ENCODE measurements at regions not wholly inside any gene's neighbourhood (a gene's known extent, or its start where the extent isn't known, plus 50 kb on each side); places are given as distances from the start of the nearest gene placed in this dataset.
"Not testable (repeated sequence)": the region's sequence is repeated elsewhere in the genome, so short reads cannot be mapped to it uniquely, and the experiment has no call there.

DNA sequence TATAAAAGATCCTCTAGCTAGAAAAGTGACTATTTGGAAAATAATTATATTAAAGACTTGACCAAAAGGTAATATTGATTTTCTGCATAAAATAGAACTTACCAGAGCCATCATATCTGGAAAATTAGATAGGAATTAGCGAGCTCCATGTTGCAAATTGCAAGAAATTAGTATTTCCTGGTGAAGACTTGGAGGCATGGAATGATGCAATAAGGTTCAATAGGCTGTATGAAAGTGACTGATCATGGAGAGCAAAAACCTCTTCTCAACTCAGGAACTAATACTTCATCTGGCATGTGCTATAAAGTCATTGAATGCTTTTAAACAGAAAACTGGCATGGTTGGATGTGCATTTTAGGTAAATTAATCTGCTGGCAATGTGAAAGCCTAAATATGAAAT lies 66.3 kb upstream of the UFM1 start:
- DNase-seq: no peak

DNA sequence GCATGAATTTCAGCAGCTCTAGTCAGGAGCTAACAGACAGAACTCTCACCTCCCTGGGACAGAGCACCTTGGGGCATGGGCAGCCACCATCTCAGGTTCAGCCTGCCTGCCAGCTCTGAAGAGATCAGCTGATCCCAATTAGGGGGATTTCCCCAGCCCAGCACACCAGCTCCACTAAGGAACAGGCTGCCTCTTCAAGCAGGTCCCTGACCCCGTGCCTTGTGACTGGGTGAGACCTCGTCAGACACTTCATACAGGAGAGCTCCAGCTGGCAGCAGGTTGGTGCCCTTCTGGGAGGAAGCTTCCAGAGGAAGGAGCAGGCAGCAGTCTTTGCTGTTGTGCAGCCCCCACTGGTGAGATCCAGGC lies 84.5 kb upstream of the UFM1 start:
- no peak for DNase-seq

DNA sequence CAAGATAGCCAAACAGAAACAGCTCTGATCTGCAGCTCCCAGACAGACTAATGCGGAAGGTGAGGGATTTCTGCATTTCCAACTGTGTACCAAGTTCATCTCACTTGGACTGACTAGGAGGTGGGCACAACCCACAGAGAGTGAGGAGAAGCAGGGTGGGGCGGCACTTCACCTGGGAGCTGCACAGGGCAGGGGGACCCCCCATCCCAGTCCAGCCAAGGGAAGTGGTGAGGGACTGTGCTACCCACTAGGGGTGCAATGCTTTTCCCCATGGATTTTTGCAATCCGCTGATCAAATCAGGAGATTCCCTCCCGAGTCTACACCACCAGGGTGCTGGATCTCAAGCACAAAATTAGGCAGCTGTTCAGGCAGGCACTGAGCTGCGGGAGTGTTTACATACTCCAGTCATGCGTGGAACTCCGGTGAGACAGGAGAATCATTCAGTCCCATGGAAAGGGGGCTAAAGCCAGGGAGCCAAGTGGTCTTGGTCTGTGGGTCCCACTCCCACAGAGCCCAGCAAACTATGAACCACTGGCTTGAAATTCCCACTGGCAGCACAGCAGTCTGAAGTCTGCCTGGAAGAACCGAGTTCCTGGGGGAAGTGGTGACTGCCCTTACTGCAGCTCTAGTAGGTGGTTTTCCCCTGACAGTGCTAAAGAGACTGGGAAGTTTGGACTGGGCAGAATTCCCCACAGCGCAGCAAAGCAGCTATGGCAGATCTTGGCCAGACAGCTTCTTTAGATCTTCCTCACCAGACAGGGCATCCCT lies 85.1 kb upstream of the UFM1 start:
- no peak for DNase-seq

DNA sequence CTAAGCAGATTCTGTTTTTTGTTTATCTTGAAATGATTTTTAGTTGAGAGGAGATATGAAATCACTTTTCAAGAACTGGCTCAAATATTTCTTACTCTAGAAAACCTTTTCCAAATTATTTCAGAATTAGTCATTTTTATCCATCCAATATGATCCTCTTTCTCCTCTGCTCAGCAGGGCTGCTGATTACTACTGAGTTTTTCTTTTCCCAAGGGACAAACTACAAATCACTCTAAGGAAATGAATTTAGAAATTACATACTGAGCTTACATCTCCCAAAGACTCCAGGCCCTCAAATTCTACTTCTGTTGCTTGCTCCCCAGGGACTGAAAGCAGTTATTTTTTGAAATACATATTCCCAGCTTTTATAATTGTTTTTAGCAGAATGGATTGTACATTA lies 87.4 kb upstream of the UFM1 start:
- no peak for DNase-seq

DNA sequence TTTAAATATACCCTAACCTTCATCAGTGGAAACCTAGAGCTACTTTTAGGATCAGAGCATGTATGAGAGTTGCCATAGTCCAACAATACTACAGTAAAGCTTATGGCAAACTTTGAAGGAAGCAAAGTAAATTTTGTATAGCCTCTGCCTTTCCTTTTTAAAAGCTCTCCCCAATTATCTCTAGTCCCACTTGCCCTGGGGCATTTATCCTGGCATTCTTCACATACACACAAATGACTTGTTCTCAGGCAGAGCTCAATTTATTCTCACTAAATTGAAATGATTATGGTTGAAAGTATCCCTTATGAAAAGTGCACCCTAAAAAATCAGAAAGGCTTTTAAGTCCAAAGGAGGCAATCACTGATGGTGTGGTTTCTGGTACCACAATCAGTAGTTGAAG lies 94.1 kb upstream of the UFM1 start:
- no peak for DNase-seq

DNA sequence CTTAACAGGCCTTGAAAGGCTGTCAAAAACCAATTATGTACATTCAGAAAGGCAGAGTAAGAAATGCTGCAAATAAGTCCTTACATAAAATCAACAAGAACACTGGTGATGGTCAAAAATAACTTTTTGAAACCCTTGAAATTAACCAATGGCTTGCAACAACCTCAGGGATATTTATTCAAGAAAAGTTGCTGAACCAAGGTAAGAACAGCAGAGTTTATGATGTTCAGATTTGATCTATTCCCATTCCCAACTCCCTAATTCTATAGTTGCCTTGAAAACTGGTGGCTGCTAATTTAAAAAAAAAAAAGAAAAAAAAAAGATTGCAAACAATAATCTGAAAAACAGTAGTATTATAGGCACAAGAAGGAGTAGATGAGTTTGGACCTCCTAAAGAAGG lies 109.8 kb upstream of the UFM1 start:
- DNase-seq: no peak

DNA sequence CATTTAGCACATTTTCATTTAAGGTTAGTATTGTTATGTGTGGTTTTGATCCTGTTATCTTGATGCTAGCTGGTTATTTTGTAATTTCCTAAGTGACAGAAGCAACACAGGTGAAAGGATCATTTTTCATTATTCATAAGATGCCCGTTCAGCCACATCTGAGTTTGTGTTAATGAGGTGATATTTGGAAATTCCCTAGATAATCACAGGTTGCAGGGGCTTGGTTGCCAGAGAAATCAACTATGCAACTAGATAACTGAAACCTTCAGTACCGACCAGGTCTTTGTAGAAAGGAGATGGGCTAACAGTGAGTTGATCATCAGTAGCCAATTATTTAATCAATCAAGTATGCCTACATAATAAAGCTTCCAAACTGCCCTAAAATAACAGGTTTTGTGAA lies 121.3 kb upstream of the UFM1 start:
- DNase-seq: no peak

DNA sequence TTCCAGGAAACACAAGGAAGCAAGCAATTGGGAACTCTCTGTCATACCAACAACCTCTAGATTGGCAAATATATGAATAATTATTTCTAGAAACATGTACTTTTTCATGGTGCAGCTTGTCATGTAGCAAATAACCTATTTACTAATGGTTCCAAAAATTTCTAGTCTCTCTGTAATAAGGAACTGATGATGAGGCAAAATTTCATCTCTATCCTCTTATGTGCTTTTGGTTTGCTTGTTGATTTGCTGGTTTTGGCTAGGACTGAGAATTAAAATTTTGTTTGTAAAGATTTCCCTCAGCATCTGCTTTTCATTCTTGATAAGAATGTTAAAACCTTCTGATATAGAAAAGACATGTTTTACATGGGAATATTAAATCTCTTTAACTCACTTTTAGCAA lies 123.2 kb upstream of the UFM1 start:
- no peak for DNase-seq

DNA sequence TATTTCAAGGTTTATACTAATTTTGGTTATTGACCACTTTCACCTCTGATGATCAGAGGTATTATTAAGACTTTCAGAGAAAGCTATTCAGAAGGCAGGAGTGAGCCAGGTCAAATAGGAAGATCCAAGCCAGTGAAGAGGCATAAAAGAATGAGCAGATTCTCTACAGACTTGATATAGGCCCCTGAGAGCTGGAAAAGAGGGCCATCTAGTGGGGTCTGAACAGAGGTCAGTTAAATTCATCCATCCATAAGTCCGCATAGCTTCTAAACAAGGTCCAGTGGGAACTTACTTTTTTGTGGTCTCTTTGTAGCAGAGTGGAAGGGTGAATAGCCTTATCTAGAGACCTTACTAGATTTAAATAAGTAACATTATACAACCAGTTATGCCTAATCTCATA lies 126.6 kb upstream of the UFM1 start:
- no peak for DNase-seq

DNA sequence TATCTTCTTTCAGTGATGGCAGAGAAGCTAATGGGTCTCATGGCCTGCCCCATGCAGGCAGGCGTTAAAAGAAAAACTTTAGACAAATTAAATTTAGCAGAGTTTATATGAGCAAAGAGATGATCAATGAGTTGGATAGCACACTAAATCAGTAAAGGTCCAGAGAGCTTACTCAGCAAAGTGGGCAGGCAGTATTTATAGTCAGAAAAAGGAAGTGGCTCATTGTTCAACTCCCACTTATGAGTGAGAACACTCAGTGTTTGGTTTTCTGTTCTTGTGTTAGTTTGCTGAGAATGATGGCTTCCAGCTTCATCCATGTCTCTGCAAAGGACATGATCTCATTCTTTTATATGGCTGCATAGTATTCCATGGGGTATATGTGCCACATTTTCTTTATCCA lies 128.5 kb upstream of the UFM1 start:
- not testable (repeated sequence) for DNase-seq

DNA sequence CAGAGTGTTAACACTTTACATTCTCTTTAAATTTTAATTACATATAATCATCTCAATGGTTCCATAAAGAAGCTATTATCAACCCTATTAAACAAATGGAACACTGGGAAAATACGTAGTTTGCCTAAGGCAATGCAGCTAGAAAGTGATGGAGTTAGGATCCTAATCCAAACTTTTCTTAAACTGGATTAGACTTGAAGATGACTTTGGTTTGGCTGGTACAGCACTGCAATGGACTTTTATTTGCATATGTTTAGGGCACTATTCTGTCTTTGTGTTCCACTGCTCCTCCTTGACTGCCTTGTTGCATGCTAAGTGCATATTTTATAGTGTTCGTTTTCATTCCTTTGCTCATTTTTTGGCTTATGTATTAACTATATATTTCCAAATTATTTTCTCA lies 133.5 kb upstream of the UFM1 start:
- DNase-seq: no peak

DNA sequence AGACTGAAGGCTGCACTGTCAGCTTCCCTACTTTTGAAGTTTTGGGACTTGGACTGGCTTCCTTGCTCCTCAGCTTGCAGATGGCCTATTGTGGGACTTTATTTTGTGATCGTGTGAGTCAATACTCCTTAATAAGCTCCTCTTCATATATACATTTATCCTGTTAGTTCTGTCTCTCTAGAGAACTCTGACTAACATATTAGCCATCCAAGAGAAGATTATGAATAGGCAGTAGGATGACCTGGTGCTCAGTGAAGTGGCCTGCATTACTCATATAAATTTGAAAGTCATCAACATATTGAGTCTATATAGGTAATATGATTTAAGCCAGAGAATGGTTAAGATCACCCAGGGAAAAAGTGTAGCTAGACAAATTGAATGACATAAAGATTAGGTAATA lies 136.3 kb upstream of the UFM1 start:
- no peak for DNase-seq

DNA sequence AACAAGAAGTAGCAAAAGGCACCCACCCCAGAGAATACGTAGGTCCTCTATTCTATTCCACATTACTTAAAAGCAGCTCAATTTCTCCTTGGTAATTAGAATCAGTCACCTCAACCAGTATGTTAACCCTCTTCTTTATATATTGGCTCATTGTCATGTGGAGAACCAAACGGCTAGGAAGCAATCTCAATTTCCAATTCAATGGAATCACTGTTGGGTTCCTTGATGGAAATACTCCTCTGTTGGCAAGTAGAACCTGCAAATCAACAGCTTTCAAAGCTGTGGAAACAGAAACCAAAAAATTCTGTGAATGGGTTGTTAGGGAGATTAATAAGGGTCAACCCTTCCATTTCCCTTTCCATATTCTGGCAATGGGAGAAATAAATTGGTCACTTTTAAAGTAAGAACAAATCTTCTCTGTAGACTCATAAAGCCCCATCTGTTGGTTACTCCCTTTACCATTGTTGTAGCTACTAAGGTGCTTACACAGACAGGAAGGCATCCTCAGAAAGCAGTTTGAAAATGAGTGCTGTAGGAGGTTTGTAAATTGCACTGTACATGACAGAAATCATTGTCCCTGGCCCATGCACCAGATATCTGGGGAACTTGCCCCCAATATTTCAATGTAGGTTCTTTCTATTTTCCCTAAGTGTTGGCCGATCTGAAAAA lies 138.6 kb upstream of the UFM1 start:
- no peak for DNase-seq

DNA sequence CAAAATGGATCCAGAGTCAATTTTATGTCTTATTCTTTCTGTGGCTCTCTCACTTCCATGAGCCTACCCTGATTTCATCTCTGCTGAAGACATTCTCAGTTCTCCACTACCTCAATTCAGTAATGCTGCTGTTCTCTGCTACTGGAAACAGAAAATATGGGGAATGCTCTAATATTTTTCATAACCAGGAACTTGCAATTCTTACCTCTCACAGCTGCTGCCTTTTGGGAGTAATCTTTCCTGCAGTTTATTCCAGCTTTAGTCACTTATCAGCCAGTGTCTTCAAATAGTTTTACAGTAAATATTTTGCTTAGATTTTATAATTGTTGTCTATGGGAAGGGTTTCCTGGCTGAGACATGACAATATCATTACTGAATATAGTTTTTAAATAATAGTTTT lies 145.1 kb upstream of the UFM1 start:
- DNase-seq: no peak

DNA sequence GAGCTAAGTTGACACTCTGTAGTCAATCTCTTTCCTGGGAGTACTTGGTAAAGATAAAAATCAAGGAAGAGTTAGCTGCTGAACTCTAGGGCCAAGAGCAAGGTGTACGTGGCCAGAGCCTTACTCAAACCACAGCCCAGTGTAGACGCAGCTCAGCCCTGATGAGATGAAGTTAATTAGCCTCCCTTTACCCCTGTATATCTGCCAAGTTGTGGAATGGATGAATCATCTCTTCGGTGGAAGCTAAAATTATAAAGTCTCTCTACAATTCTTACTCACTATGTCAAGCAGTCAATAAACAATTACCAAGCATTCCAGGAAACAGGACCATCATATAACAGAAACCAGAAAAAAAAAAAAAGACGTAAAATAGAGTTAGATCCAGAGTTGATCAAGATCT lies 146.9 kb upstream of the UFM1 start:
- no peak for DNase-seq

DNA sequence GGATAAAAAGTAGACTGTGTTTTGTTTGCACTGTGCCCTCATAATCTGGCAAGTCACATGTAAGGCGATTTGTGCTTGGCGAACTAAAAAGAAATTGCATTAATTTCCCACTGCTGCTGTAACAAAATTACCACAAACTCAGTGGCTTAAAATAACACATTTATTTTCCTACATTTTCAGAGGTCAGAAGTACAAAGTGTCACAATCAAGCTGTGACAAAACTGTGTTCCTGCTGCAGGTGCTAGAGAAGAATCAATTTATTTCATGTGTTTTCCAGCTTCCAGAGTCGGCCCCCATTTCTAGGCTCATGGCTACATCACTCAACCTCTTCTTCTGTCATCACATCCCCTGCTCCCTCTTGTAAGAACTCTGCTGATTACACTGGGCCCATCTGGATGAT lies 158.6 kb upstream of the UFM1 start:
- DNase-seq: no peak

DNA sequence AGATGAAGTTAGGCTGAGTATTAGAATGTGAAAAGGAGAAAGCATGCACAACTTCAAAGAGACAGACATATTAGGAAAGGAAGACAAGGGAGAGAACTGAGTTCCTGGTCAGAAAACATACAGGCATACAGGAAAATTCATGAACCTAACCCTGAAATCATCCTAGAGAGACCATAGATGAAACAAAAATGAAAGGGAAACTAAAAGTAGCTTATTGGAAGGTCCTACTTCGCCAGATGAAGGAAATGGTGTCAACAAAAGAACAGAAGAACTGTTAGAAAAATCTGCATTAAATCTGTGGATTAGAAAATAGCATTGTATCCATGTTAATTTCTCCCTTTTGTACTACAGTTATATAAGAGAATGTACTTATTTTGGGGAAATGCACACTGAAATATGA lies 169.0 kb upstream of the UFM1 start:
- DNase-seq: no peak

DNA sequence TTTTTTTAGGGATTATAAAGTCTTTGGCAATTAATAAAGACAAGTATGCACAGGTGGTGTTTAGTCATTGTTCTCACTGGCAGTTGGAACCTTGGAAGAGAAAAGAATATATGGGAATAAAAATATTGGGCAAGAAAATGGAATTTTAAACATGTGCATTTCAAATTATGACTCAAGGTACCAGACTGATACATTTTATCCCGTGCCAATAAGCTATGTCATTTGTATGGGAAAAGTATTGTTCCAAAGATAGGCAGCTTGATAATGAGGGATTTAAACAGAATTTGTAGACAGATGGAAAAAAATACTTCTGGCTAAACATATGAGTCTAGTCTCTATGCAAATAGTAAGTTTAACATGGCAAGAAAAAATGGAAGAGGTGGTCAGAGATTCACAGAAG lies 169.5 kb upstream of the UFM1 start:
- DNase-seq: no peak

DNA sequence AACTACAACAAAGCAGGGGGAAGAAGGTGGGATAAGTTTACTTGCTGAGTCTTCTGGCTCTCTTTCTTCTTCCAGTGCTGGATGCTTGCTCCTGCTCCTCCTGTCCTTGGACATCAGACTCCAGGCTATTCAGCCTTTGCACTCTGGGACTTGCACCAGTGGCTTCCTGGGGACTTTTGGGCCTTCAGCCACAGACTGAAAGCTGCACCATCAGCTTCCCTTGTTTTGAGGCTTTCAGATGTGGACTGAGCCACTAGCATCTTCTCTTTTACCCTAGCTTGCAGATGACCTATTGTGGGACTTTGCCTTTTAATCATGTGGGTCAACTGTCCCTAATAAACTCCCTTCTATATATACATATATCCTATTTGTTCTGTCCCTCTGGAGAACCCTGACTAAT lies 173.0 kb upstream of the UFM1 start:
- no peak for DNase-seq

DNA sequence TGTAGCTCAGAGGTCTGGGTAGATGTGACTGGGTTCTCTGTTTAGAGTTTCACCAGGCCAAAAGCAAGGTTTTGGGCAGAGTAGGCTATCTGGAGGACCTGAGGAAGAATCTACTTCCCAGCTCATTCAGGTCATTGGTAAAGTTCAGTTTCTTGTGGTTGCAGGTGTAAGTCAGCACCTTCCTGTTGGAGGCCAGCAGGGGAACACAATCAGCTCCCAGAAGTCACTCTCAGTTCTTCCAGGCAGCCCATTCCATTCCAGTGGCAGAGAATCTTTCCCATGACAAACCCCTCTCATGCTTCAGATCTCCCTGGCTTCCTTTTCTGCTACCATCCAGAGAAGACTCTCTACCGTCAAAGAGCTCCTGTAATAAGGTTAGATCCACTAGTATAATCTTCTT lies 176.2 kb upstream of the UFM1 start:
- no peak for DNase-seq

DNA sequence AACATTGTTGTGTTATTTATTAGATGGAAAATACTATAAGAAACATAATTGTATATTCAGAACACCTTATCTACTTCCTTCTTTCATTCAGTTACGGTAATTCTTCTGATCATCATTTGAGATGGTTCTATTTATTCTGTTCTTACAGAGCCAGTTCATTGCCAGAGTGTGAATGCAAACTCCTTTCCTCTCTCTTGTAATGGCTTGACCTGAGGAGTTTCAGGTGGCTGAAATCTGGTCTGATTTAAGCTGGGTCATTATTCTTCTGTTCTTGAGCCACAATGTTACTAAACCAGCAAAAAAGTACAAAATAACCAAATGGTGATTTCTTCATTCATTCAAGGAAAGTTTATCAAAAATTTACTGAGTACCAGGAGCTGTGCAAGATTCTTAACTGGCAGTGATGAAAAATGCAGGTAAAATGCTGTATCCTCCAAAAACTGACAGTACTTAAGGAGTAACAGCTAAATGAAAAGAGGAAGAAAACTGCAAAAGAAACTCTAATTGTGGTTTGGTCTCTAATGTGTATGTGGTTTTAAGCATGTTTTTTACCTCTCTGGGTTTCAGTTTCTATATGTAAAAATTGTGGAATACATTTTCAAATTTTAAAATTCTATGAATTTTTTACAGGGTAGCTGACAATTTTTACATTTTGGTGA lies 182.4 kb upstream of the UFM1 start:
- no peak for DNase-seq

DNA sequence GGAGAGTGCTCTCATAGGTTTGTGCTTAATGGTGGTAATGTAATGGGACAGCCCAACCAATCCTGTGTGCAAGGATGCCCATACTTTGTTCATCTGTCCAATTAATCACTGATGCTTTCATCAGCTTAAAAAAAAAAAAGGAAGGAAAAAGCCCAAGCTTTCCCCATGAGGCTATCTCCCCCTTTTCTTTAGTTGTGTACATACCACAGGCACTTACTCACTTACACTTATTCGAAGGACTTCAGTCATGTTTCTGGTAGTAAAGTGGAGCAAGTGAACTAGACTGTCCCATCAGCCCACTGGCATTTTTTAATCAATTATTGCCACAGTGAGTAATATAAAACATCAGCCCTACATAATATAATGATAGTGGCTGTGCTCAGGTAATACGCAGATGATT lies 183.5 kb upstream of the UFM1 start:
- DNase-seq: no peak

DNA sequence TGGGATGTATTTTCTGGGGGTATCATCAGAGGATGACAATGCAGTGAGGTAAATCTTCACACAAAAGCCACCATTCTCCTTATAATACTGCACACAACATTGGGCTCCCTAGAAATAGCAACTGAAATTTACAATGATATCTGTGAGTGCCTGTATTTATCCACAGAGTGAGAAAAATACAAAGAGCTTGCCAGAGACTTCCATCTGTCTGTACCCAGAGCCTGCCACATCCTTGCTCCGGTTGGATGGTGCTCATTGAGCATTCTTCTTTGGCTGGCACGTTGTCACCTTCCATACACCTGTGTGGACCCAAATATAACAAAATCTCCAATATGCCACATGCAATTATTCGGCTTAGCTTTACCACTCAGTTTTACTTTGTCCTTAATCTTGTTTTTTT lies 189.5 kb upstream of the UFM1 start:
- DNase-seq: no peak

DNA sequence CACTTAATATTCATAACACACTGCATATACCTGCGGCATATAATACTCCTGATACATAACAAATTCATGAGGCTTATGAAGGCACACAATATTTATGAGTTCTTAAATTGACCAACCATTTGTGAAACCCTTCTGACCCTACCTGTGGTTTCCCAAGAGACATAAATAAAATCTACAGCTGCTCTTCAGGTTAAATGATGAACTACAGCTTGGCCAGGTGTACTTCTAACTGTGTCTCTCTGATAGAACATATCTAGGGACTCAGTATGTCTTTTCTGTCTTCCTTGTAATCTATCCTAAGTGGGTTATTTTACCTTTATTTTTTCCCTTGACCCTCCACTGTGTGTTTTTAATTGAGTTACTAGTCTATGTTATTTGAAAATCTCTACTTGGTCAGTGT lies 189.9 kb upstream of the UFM1 start:
- DNase-seq: no peak

DNA sequence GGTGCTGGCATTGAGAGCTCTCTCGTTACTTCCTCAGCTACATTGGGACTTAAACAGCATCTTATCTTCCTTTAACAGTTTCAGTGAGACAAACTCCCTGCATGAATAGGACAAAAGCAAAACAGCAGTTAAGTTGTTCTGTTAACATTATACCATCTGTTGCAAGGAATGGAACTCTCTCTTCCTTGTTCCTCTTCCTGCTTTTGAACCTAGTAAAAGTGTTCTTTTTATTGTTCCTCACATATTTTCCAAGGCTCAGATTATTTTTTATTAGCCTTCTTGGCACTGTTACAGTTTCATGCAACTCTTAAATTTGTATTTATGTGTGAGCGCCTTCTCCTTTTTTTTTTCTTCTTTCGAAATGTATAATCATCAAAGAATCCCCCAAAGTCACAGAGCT lies 202.6 kb upstream of the UFM1 start:
- DNase-seq: no peak

Data from activated effector memory CD4-positive, alpha-beta T cell treated with anti-CD3 and anti-CD28 coated beads, Interleukin-2, amount 50 U/mL, for 16 hours (primary cell).